CD4-positive, CD25-positive, alpha-beta regulatory T cell (primary cell): ENCODE measurements at regions not wholly inside any gene's neighbourhood (a gene's known extent, or its start where the extent isn't known, plus 50 kb on each side); places are given as distances from the start of the nearest gene placed in this dataset.
"Not testable (repeated sequence)": the region's sequence is repeated elsewhere in the genome, so short reads cannot be mapped to it uniquely, and the experiment has no call there.

Experiments
- ATAC-seq, 2 donors: fragments of 150-1000 bp; cut with Tn5 transposase; one replicate each; pipeline ENCODE4 v1.10.0; 2021; ENCODE audit warnings: low read depth in 2 of 2, moderate number of reproducible peaks in 2 of 2, moderate library complexity in 1 of 2
- DNase-seq, 3 donors: peaks; one replicate each; pipeline versions ENCODE4 v3.0.0 to v3.0.0-alpha.2; 2012 to 2022; ENCODE audit warnings: mixed read lengths in 1 of 3
- H3K27ac ChIP-seq: one replicate; pipeline ENCODE4 v1.7.0; 2013; ENCODE audit warnings: mild to moderate bottlenecking, low read length; ENCODE audit not compliant: insufficient read depth, poor library complexity, severe bottlenecking
- H3K27me3 ChIP-seq: one replicate; pipeline ENCODE4 v1.7.0; 2013; ENCODE audit warnings: low read length; ENCODE audit not compliant: control insufficient read depth, insufficient read depth
- H3K36me3 ChIP-seq: one replicate; pipeline ENCODE4 v1.7.0; 2013; ENCODE audit warnings: mild to moderate bottlenecking, low read length, moderate library complexity; ENCODE audit not compliant: control insufficient read depth, insufficient read depth
- H3K4me1 ChIP-seq: 2 replicates; pipeline ENCODE4 v1.7.0; 2013; ENCODE audit warnings: mild to moderate bottlenecking, low read length; ENCODE audit not compliant: insufficient read depth, control insufficient read depth, poor library complexity, severe bottlenecking
- H3K4me3 ChIP-seq: one replicate; pipeline ENCODE4 v1.7.0; 2013; ENCODE audit warnings: low read depth, mild to moderate bottlenecking, low read length, moderate library complexity
- H3K9me3 ChIP-seq, 2 experiments: 1 replicate in 1 of 2; 2 replicates in 1 of 2; pipeline ENCODE4 v1.7.0; 2013; ENCODE audit warnings: low read length in 2 of 2, mild to moderate bottlenecking in 1 of 2, moderate library complexity in 1 of 2; ENCODE audit not compliant: control insufficient read depth in 2 of 2
- H3K27ac Mint-ChIP-seq, 3 donors: one replicate each; pipeline ENCODE4 v1.8.0; 2020 to 2022; ENCODE audit warnings: mild to moderate bottlenecking in 3 of 3, mixed read lengths in 3 of 3, moderate library complexity in 2 of 3
- H3K27me3 Mint-ChIP-seq: one replicate; pipeline ENCODE4 v1.8.0; 2022; ENCODE audit warnings: mild to moderate bottlenecking, mixed read lengths
- H3K36me3 Mint-ChIP-seq: one replicate; pipeline ENCODE4 v1.8.0; 2020; ENCODE audit warnings: mixed read lengths
- H3K4me1 Mint-ChIP-seq, 4 donors: one replicate each; pipeline ENCODE4 v1.8.0; 2020 to 2022; ENCODE audit warnings: mixed read lengths in 4 of 4, mild to moderate bottlenecking in 1 of 4
- H3K4me3 Mint-ChIP-seq, 4 donors: one replicate each; pipeline ENCODE4 v1.8.0; 2020 to 2022; ENCODE audit warnings: mild to moderate bottlenecking in 4 of 4, mixed read lengths in 4 of 4, moderate library complexity in 3 of 4
- H3K9me3 Mint-ChIP-seq, 7 donors: one replicate each; pipeline ENCODE4 v1.8.0; 2020 to 2022; ENCODE audit warnings: mixed read lengths in 7 of 7, mild to moderate bottlenecking in 3 of 7, moderate library complexity in 2 of 7

GRCh38 chr4:66164869-66165268, 494.6 kb upstream of the EPHA5 start:
- no peak overlapping the region for H3K4me3 ChIP-seq
- Mint-ChIP-seq H3K27me3 (no peaks in the 10 kb centered on the region), H3K9me3 (peaks cover 2 to 20% (median 8%) of the 10 kb centered on the region in 7 donors), H3K27ac (no peak overlapping the region), H3K4me1 (no peaks in the 10 kb centered on the region), H3K36me3 (no peaks in the 10 kb centered on the region), H3K4me3 (no peak overlapping the region)
- H3K27me3 ChIP-seq = no peaks in the 10 kb centered on the region
- no peak overlapping the region for H3K27ac ChIP-seq
- no peaks in the 10 kb centered on the region for H3K36me3 ChIP-seq
- ATAC-seq = no peak
- H3K9me3 ChIP-seq = peaks cover 0 to 4% of the 10 kb centered on the region in 2 experiments
- no peak for DNase-seq
- H3K4me1 ChIP-seq = no peaks in the 10 kb centered on the region

DNA sequence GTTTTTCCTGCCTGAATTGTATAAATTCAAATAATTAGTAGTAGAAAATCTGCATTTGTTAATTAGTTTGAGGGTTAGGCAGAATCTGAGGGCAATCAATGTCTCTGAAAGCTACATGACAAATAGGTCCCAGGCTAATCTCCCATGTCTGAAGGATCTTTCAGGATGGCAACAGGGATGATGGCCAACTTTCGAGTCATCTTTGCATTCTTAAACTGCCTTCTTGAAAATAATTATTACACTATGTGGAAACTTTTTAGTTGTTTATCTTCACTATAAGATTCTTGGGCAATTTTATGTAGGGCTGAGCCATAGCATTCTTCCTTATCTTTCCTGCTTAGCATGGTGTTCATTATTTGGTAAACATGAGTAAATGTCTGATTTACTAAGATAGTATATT, 490.3 kb upstream of the EPHA5 start:
- H3K27me3 ChIP-seq = no peaks in the 10 kb centered on the region

GRCh38 chr4:66157594-66157993, 487.3 kb upstream of the EPHA5 start:
- Mint-ChIP-seq H3K9me3 (peaks cover 0 to 31% (median 10%) of the 10 kb centered on the region in 7 donors), H3K36me3 (no peaks in the 10 kb centered on the region), H3K4me3 (no peak overlapping the region), H3K27ac (no peak overlapping the region), H3K4me1 (no peaks in the 10 kb centered on the region), H3K27me3 (no peaks in the 10 kb centered on the region)
- DNase-seq (no peak), ATAC-seq (no peak)
- H3K36me3 ChIP-seq = no peaks in the 10 kb centered on the region
- no peaks in the 10 kb centered on the region for H3K4me1 ChIP-seq
- H3K9me3 ChIP-seq = peaks cover 0 to 3% of the 10 kb centered on the region in 2 experiments
- H3K27ac ChIP-seq = no peak overlapping the region
- no peaks in the 10 kb centered on the region for H3K27me3 ChIP-seq
- no peak overlapping the region for H3K4me3 ChIP-seq

More for the DNA sequence above, 490.3 kb upstream of the EPHA5 start:
- H3K4me1 ChIP-seq = no peaks in the 10 kb centered on the region
- Mint-ChIP-seq H3K27me3 (no peaks in the 10 kb centered on the region), H3K9me3 (peaks cover 6 to 31% (median 9%) of the 10 kb centered on the region in 7 donors), H3K4me1 (no peaks in the 10 kb centered on the region), H3K4me3 (no peak overlapping the region), H3K27ac (no peak overlapping the region), H3K36me3 (no peaks in the 10 kb centered on the region)
- H3K36me3 ChIP-seq = no peaks in the 10 kb centered on the region
- H3K4me3 ChIP-seq = no peak overlapping the region
- no peak for ATAC-seq
- H3K27ac ChIP-seq = no peak overlapping the region
- no peak for DNase-seq
- peaks cover 0 to 4% of the 10 kb centered on the region in 2 experiments for H3K9me3 ChIP-seq

GRCh38 chr4:66130042-66130441, 459.8 kb upstream of the EPHA5 start:
- no peak overlapping the region for H3K4me3 ChIP-seq
- no peaks in the 10 kb centered on the region for H3K36me3 Mint-ChIP-seq
- no peaks in the 10 kb centered on the region for H3K36me3 ChIP-seq
- H3K4me1 ChIP-seq = no peaks in the 10 kb centered on the region
- no peaks in the 10 kb centered on the region for H3K4me1 Mint-ChIP-seq
- no peak for ATAC-seq
- H3K27ac ChIP-seq = no peak overlapping the region
- no peak overlapping the region for H3K4me3 Mint-ChIP-seq
- H3K27me3 ChIP-seq = no peaks in the 10 kb centered on the region
- H3K27ac Mint-ChIP-seq = no peak overlapping the region
- H3K9me3 ChIP-seq = no peaks in the 10 kb centered on the region
- no peak for DNase-seq
- H3K27me3 Mint-ChIP-seq = no peaks in the 10 kb centered on the region
- peaks cover 1 to 19% (median 5%) of the 10 kb centered on the region in 7 donors for H3K9me3 Mint-ChIP-seq

GRCh38 chr4:66123831-66124413, 453.6 kb upstream of the EPHA5 start:
- Mint-ChIP-seq H3K36me3 (no peaks in the 10 kb centered on the region), H3K27ac (no peak overlapping the region), H3K4me3 (no peak overlapping the region), H3K4me1 (no peaks in the 10 kb centered on the region), H3K27me3 (no peaks in the 10 kb centered on the region), H3K9me3 (peaks cover 0 to 20% (median 4%) of the 10 kb centered on the region in 7 donors)
- Histone ChIP-seq H3K36me3 (no peaks in the 10 kb centered on the region), H3K9me3 (no peaks in the 10 kb centered on the region), H3K27ac (no peak overlapping the region), H3K4me1 (no peaks in the 10 kb centered on the region), H3K4me3 (no peak overlapping the region), H3K27me3 (no peaks in the 10 kb centered on the region)
- DNase-seq (no peak), ATAC-seq (no peak)

- Mint-ChIP-seq H3K27me3 (no peaks in the 10 kb centered on the region), H3K9me3 (peaks cover 0 to 20% (median 5%) of the 10 kb centered on the region in 7 donors)
These were observed 452.9 kb upstream of the EPHA5 start for GRCh38 chr4:66123190-66123589.

DNA sequence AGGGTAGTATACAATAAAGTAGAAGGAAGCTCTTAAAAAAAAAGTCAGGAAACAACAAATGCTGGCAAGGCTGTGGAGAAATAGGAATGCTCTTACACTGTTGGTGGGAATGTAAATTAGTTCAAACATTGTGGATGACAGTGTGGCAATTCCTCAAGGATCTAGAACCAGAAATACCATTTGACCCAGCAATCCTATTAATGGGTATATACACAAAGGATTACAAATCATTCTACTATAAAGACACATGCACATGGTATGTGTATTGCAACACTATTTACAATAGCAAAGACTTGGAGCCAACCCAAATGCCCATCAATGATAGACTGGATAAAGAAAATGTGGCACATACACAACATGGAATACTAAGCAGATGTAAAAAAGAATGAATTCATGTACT, 444.9 kb upstream of the EPHA5 start:
- H3K4me1 Mint-ChIP-seq, H3K27ac Mint-ChIP-seq, H3K4me3 ChIP-seq, H3K27ac ChIP-seq, H3K27me3 ChIP-seq, H3K36me3 Mint-ChIP-seq, DNase-seq, H3K9me3 ChIP-seq, H3K4me1 ChIP-seq, ATAC-seq, H3K27me3 Mint-ChIP-seq, H3K4me3 Mint-ChIP-seq, H3K36me3 ChIP-seq: not testable (repeated sequence)
- H3K9me3 Mint-ChIP-seq = peaks cover 3 to 33% (median 13%) of the 10 kb centered on the region in 7 donors

More at GRCh38 chr4:66123190-66123589, 452.9 kb upstream of the EPHA5 start:
- Histone ChIP-seq H3K27me3 (no peaks in the 10 kb centered on the region), H3K36me3 (no peaks in the 10 kb centered on the region), H3K27ac (no peak overlapping the region), H3K9me3 (no peaks in the 10 kb centered on the region), H3K4me3 (no peak overlapping the region), H3K4me1 (no peaks in the 10 kb centered on the region)
- no peaks in the 10 kb centered on the region for H3K4me1 Mint-ChIP-seq
- H3K27ac Mint-ChIP-seq = no peak overlapping the region
- ATAC-seq (no peak), DNase-seq (no peak)
- H3K36me3 Mint-ChIP-seq = no peaks in the 10 kb centered on the region
- H3K4me3 Mint-ChIP-seq = no peak overlapping the region

DNA sequence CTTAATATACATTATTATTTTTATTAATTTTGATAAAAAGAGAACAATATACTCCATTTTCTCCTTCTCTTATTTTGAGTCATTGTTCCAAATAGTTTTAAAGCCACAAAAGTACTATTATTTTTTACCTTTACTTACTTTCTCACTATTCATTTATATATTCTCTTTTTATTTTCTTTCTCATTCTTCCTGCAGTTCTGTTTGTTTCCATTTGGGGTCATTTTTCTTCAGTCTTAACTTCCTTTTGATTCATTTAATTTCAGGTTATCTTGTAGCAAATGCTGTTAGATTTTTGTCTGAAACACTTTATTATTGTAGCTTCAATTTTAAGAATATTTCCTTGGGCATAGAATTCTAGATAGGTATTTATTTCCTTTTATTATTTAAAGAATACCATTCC, 438.6 kb upstream of the EPHA5 start:
- no peaks in the 10 kb centered on the region for H3K4me1 ChIP-seq
- no peak overlapping the region for H3K27ac Mint-ChIP-seq
- H3K36me3 Mint-ChIP-seq = no peaks in the 10 kb centered on the region
- ATAC-seq (no peak), DNase-seq (no peak)
- H3K36me3 ChIP-seq = no peaks in the 10 kb centered on the region
- peaks cover 0 to 2% of the 10 kb centered on the region in 2 experiments for H3K9me3 ChIP-seq
- no peaks in the 10 kb centered on the region for H3K4me1 Mint-ChIP-seq
- no peaks in the 10 kb centered on the region for H3K27me3 Mint-ChIP-seq
- H3K27me3 ChIP-seq = no peaks in the 10 kb centered on the region
- no peak overlapping the region for H3K27ac ChIP-seq
- peaks cover 0 to 28% (median 8%) of the 10 kb centered on the region in 7 donors for H3K9me3 Mint-ChIP-seq
- H3K4me3 ChIP-seq = no peak overlapping the region
- no peak overlapping the region for H3K4me3 Mint-ChIP-seq
